ENCODE measurements at regions not wholly inside any gene's neighbourhood (a gene's known extent, or its start where the extent isn't known, plus 50 kb on each side); places are given as distances from the start of the nearest gene placed in this dataset.

DNA sequence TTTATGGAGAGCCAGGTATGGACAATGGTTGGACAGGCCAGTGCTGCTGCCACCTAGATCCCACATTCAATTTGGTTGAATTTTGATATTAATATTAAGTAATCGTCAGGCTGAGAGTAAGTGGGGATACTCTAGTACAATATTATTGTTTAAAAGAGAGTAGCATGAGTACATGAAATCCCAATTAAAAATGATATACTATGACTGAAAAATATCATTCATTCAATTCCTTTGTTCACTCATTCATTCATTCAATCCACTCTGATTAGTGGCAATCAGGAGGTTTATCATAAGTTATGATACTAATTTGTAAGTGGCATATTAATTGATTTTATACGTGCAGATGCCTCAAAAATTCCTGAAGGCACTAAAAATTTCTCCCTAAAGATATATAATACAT, 224.2 kb downstream of the DMRT2 start:
- Mint-ChIP-seq H3K36me3 (ENCODE audit: low read depth) (no peaks in the 10 kb centered on the region), H3K4me1 (ENCODE audit: low read depth) (no peaks in the 10 kb centered on the region), H3K4me3 (ENCODE audit: low read depth) (no peak overlapping the region), H3K9me3 (no peaks in the 10 kb centered on the region), H3K27ac (no peak overlapping the region), H3K27me3 (ENCODE audit: low read depth) (no peaks in the 10 kb centered on the region)
- no peak for DNase-seq (ENCODE audit: low spot score)
- intact Hi-C loops (cut with micrococcal nuclease), result no loop called here

DNA sequence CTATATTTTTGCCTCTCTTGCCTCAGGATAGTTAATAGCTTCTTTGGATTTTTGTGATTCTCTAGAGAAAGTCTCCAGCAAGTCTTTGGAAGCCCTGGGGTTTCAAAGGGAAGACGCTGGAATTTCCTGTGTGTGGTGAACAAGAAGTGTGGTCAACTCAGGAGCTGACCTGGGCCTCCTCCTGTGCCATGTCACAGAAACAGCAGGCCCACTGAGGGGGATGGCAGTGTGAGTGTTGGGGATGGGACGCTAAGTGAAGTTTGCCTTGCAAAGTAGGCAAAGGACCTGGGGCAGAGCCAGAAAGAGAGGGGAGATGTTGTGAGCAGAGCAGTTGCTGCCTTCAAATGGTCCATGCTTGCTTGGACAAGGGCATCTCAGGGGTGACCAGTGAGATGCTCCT, 226.3 kb downstream of the DMRT2 start:
- H3K4me1 Mint-ChIP-seq (ENCODE audit: low read depth), result no peaks in the 10 kb centered on the region
- H3K27ac Mint-ChIP-seq, result no peak overlapping the region
- intact Hi-C loops (cut with micrococcal nuclease), result no loop called here
- no peaks in the 10 kb centered on the region for H3K36me3 Mint-ChIP-seq (ENCODE audit: low read depth)
- no peaks in the 10 kb centered on the region for H3K9me3 Mint-ChIP-seq
- H3K27me3 Mint-ChIP-seq (ENCODE audit: low read depth), result no peaks in the 10 kb centered on the region
- no peak for DNase-seq (ENCODE audit: low spot score)
- H3K4me3 Mint-ChIP-seq (ENCODE audit: low read depth), result no peak overlapping the region

DNA sequence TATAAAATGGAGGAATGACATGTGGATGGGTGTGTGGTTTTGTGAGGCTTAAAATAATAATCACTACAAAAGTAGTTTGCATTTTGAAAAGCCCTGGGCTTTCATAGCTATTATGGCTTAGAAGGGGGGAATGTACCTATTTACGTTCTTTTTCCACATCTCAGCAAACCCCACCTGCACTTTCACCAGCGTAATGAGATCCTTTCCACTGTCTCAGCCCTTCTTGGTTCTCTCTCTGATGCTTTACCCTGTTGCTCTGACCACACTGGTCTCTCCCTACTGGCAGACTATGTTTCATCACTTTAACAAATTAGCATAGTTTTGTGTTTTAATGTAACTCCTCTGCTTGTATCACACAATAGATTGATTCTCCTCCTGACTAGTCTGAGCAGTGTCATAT, 234.6 kb downstream of the DMRT2 start:
- H3K4me3 Mint-ChIP-seq (ENCODE audit: low read depth), result no peak overlapping the region
- no peaks in the 10 kb centered on the region for H3K9me3 Mint-ChIP-seq
- H3K27ac Mint-ChIP-seq, result no peak overlapping the region
- H3K27me3 Mint-ChIP-seq (ENCODE audit: low read depth), result no peaks in the 10 kb centered on the region
- intact Hi-C loops (cut with micrococcal nuclease), result no loop called here
- H3K36me3 Mint-ChIP-seq (ENCODE audit: low read depth), result no peaks in the 10 kb centered on the region
- no peak for DNase-seq (ENCODE audit: low spot score)
- no peaks in the 10 kb centered on the region for H3K4me1 Mint-ChIP-seq (ENCODE audit: low read depth)

DNA sequence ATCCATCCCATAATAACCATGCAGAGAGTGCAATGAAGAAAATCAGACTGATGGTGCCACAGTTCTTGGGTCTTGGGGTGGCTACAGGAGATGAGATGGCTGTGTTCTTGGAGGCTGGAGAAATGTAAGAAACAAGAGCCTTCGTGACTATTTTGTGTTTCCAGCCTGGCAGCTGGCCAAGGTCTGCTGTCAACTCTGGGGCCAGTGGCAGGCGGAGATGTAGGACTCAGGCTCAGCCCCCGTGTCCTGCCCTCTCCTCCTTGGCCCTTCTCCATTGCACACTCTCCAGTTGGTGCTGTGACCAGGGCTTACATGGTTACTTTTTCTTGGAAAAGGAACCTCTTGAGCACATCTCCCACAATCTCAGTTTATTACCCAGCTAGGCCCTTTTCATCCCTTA, 235.4 kb downstream of the DMRT2 start:
- Mint-ChIP-seq H3K9me3 (no peaks in the 10 kb centered on the region), H3K4me1 (ENCODE audit: low read depth) (no peaks in the 10 kb centered on the region), H3K4me3 (ENCODE audit: low read depth) (no peak overlapping the region), H3K27ac (no peak overlapping the region), H3K27me3 (ENCODE audit: low read depth) (no peaks in the 10 kb centered on the region), H3K36me3 (ENCODE audit: low read depth) (no peaks in the 10 kb centered on the region)
- DNase-seq (ENCODE audit: low spot score), result no peak
- intact Hi-C loops (cut with micrococcal nuclease), result no loop called here

DNA sequence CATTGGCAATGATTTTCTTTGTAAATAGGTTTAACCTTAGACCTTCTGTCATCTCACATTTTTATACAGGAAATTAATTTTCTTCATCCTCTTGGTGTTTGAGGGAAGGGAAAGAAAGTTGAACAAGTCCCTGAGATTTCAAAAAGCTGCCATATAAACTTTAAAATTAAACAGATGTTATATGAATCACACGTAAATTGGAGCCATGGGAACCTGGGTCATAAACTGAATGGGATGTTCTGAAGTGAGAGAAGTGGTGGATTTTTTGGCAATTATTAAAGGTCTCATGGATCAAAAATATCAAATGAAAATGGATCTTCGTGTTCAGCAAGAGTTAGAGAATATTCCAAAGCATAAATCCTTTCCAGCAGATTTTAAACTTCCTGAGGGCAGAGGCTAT, 242.2 kb downstream of the DMRT2 start:
- Mint-ChIP-seq H3K9me3 (peaks cover 3% of the 10 kb centered on the region), H3K27ac (no peak overlapping the region), H3K4me1 (ENCODE audit: low read depth) (no peaks in the 10 kb centered on the region), H3K27me3 (ENCODE audit: low read depth) (no peaks in the 10 kb centered on the region), H3K4me3 (ENCODE audit: low read depth) (no peak overlapping the region), H3K36me3 (ENCODE audit: low read depth) (no peaks in the 10 kb centered on the region)
- intact Hi-C loops (cut with micrococcal nuclease), result no loop called here
- no peak for DNase-seq (ENCODE audit: low spot score)

DNA sequence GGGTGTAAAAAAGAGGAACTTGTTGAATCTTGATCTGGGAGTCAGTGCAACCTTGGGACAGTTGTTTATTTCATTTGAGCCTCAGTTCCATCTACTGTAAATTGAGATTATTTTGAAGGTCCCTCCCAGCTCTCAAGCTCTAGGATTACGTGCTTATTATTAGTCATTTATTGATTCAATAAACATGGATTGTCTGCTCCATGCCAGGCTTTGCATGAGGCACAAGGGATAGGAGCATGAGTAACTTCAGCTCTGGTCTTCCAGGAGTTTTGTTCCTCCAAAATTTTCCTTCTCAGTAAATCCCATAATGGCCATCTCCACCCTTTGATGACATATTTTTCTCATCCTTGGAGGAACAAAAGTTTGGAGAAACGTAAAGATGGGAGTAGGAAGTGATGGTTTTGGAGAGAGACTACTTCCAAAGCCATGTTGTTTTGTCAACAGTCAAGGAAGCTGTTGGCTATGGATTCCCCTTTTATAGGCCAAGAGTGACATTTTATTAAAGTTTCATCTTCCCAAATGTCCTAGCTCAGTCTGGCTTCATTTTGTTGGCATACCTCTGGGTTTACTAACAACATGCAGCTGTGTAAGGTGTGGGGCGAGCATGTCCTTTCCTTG, 244.6 kb downstream of the DMRT2 start:
- Mint-ChIP-seq H3K27ac (no peak overlapping the region), H3K36me3 (ENCODE audit: low read depth) (no peaks in the 10 kb centered on the region), H3K4me1 (ENCODE audit: low read depth) (no peaks in the 10 kb centered on the region), H3K27me3 (ENCODE audit: low read depth) (no peaks in the 10 kb centered on the region), H3K9me3 (peaks cover 3% of the 10 kb centered on the region), H3K4me3 (ENCODE audit: low read depth) (no peak overlapping the region)
- intact Hi-C loops (cut with micrococcal nuclease), result no loop called here
- no peak for DNase-seq (ENCODE audit: low spot score)

DNA sequence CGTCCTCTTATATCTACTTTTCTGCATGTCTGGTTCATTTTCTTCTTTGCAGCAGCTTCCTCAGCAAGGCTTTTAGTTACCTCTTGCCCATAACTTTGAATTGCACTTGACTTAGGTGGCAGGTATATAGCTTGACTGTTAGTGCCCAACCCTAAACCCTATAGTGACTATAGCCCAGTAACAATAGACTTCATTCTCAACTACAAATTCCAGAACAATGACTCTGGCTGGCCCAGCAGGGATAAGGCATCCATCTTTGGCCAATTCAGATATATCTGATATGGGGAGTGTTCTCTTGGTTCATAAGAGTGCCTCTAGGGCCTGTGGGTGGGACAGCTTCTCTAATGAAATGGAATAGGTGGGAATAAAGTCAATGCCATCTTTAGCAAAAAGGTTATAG, 246.2 kb downstream of the DMRT2 start:
- no peaks in the 10 kb centered on the region for H3K36me3 Mint-ChIP-seq (ENCODE audit: low read depth)
- peaks cover 3% of the 10 kb centered on the region for H3K9me3 Mint-ChIP-seq
- no peak overlapping the region for H3K4me3 Mint-ChIP-seq (ENCODE audit: low read depth)
- DNase-seq (ENCODE audit: low spot score), result no peak
- no peaks in the 10 kb centered on the region for H3K4me1 Mint-ChIP-seq (ENCODE audit: low read depth)
- no peak overlapping the region for H3K27ac Mint-ChIP-seq
- intact Hi-C loops (cut with micrococcal nuclease), result no loop called here
- H3K27me3 Mint-ChIP-seq (ENCODE audit: low read depth), result no peaks in the 10 kb centered on the region

DNA sequence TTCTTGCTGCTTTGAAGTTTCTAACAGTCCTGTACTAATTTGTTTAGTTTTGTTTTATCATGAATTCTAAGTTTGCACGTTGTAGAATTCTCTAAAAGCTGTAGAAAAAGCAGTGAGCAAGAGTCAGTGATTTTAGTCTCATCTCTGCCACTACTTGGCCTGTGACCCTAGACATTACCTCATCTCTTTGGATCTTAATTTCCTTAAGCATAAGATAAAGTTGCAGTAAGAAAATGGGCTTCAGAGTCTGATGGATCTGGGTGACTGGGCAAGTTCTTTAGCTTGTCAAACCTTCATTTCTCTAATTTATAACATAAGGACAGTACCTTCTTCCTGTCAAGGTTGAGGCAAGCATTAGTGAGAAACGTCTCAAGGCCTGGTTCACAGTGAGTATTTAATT, 247.9 kb downstream of the DMRT2 start:
- intact Hi-C loops (cut with micrococcal nuclease), result no loop called here
- no peaks in the 10 kb centered on the region for H3K27me3 Mint-ChIP-seq (ENCODE audit: low read depth)
- no peak overlapping the region for H3K4me3 Mint-ChIP-seq (ENCODE audit: low read depth)
- peaks cover 3% of the 10 kb centered on the region for H3K9me3 Mint-ChIP-seq
- H3K27ac Mint-ChIP-seq, result no peak overlapping the region
- no peaks in the 10 kb centered on the region for H3K36me3 Mint-ChIP-seq (ENCODE audit: low read depth)
- no peak for DNase-seq (ENCODE audit: low spot score)
- no peaks in the 10 kb centered on the region for H3K4me1 Mint-ChIP-seq (ENCODE audit: low read depth)

DNA sequence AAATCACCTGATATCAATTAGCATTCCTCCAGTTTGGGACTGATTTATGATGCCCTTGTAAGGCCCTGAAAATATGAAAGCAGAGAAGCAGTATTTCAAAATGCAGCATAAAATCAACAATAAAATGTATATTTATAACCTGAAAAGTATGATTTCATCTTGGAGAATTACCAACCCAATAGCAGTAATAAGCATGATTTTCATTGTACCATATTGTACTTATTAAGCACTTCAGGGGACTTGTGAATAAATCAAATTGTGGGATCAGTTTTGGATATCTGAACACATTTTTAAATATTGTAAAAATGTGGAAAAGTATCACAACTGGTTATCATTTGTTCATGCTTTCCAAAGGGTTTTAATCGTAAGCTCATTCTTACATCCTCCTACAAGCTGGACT, 250.8 kb downstream of the DMRT2 start:
- DNase-seq (ENCODE audit: low spot score), result no peak
- no peaks in the 10 kb centered on the region for H3K9me3 Mint-ChIP-seq
- intact Hi-C loops (cut with micrococcal nuclease), result no loop called here
- H3K4me3 Mint-ChIP-seq (ENCODE audit: low read depth), result no peak overlapping the region
- no peaks in the 10 kb centered on the region for H3K27me3 Mint-ChIP-seq (ENCODE audit: low read depth)
- no peak overlapping the region for H3K27ac Mint-ChIP-seq
- no peaks in the 10 kb centered on the region for H3K4me1 Mint-ChIP-seq (ENCODE audit: low read depth)
- H3K36me3 Mint-ChIP-seq (ENCODE audit: low read depth), result no peaks in the 10 kb centered on the region

DNA sequence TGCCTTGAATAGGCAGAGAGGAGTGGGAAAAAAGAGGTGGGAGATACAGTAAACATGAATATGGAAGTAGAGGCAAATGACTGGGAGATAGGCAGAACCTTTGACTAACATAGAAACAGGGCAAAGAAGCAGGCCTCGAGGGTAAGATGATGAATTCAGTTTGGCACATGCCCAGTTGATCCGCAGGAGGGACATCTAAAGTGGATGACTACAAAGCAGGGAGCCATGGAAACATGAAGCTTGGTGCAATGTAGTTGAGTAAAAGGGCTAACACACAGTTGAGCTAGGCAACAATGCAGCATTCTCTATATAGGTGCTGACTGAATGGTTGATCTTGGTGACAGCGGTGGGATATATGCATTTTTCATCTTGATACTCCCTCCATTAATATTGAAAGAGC, 253.8 kb downstream of the DMRT2 start:
- DNase-seq (ENCODE audit: low spot score), result no peak
- H3K4me3 Mint-ChIP-seq (ENCODE audit: low read depth), result no peak overlapping the region
- H3K27ac Mint-ChIP-seq, result no peak overlapping the region
- no peaks in the 10 kb centered on the region for H3K36me3 Mint-ChIP-seq (ENCODE audit: low read depth)
- H3K4me1 Mint-ChIP-seq (ENCODE audit: low read depth), result no peaks in the 10 kb centered on the region
- intact Hi-C loops (cut with micrococcal nuclease), result no loop called here
- H3K27me3 Mint-ChIP-seq (ENCODE audit: low read depth), result no peaks in the 10 kb centered on the region
- H3K9me3 Mint-ChIP-seq, result no peaks in the 10 kb centered on the region

DNA sequence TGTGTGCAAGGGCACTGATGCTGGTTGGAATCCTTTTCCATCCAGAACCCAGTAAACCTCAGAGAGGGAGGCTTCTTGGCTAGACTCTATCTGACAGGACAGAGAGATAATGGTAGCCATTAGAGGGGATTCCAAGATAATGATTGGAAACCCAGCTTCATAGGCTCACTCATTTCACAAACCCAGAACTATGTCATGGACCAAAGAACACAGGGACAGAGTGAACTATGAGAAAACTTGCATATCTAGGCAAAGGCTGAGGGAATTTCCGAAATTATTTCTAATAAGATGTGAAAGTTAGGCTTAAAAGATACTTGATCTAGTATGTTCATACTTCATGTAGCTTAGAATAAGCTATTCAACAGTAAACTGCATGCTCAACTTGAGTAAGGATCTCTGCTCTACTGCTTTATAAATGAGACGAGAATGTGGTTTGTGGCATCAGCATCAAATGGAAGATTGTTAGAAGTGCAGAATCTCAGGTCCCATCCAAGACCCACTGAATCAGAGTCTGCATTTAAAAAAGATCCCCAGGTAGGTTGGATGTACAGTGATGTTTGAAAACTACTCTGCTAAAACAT, 261.4 kb downstream of the DMRT2 start:
- H3K4me3 Mint-ChIP-seq (ENCODE audit: low read depth), result no peak overlapping the region
- no peak for DNase-seq (ENCODE audit: low spot score)
- H3K4me1 Mint-ChIP-seq (ENCODE audit: low read depth), result no peaks in the 10 kb centered on the region
- peaks cover 7% of the 10 kb centered on the region for H3K9me3 Mint-ChIP-seq
- intact Hi-C loops (cut with micrococcal nuclease), result no loop called here
- H3K27me3 Mint-ChIP-seq (ENCODE audit: low read depth), result no peaks in the 10 kb centered on the region
- H3K36me3 Mint-ChIP-seq (ENCODE audit: low read depth), result no peaks in the 10 kb centered on the region
- no peak overlapping the region for H3K27ac Mint-ChIP-seq

DNA sequence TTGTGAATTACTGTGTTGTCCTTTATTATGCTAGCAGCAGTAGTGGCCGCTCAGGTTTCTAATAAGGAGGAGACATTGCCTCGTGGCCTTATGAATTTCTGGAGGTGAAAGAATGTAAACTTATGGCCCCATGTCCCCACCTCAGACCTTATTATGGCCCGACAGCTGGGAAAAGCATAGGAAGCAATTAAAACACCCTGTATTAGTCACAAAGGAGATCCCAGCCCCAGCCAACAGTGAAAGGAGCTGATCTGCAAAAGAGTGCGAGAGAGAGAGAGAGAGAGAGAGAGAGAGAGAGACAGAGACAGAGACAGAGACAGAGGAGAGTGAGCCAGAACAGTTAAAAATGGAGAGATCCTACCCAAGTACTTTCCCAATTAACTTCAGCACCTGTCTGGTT, 269.3 kb downstream of the DMRT2 start:
- Mint-ChIP-seq H3K9me3 (peaks cover 8% of the 10 kb centered on the region), H3K27ac (no peak overlapping the region), H3K27me3 (ENCODE audit: low read depth) (peaks cover 3% of the 10 kb centered on the region), H3K36me3 (ENCODE audit: low read depth) (no peaks in the 10 kb centered on the region), H3K4me1 (ENCODE audit: low read depth) (no peaks in the 10 kb centered on the region), H3K4me3 (ENCODE audit: low read depth) (no peak overlapping the region)
- DNase-seq (ENCODE audit: low spot score), result no peak
- intact Hi-C loops (cut with micrococcal nuclease), result no loop called here

DNA sequence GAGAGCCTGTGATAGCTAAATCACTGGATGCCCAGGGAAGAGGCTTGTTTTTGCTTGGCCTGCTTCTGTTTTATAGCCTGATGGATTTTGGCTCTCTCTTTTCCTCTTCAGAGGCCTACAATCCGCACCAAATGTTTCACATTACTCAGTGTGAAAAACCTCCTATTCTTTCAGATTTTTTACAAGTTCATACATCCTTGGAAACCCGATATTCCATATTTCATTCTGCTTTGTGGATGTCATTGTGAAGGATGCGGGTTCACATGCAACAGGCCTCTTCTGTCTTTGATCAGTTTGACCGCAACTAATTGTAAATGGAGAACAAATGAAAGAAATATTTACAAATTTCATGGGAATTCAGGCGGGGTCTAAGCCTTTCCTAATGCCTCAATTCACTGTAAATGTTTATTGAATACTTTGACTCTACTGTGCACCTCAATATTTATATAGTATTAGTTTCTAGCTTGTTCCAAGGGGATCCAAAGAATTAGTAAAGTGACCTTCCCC, 269.9 kb downstream of the DMRT2 start:
- Mint-ChIP-seq H3K27me3 (ENCODE audit: low read depth) (peaks cover 3% of the 10 kb centered on the region), H3K4me1 (ENCODE audit: low read depth) (no peaks in the 10 kb centered on the region), H3K9me3 (peaks cover 8% of the 10 kb centered on the region), H3K4me3 (ENCODE audit: low read depth) (no peak overlapping the region), H3K36me3 (ENCODE audit: low read depth) (no peaks in the 10 kb centered on the region), H3K27ac (no peak overlapping the region)
- intact Hi-C loops (cut with micrococcal nuclease), result no loop called here
- no peak for DNase-seq (ENCODE audit: low spot score)

Data from activated T-helper 2 cell treated with anti-CD3 and anti-CD28 coated beads, Interferon-gamma antibody, Interleukin-2, Interleukin-4, amounts not matched to agents 10 μg/mL and 5 μg/mL and 100 μg/mL, durations not matched to agents 14 hours and 24 hours and 36 hours (primary cell).